HEK293 (cell line): ENCODE measurements at regions not wholly inside any gene's neighbourhood (a gene's known extent, or its start where the extent isn't known, plus 50 kb on each side); places are given as distances from the start of the nearest gene placed in this dataset.

ENCODE experiments used
- CTCF ChIA-PET: fragments of 350-600 bp; formaldehyde crosslinking; extraction: SDS; loops from one replicate; lab custom pipeline; 2021; ENCODE audit warnings: antibody characterized with exemption; lab: Yijun Ruan, JAX
- POLR2A ChIA-PET: fragments of 300-600 bp; formaldehyde crosslinking; extraction: SDS; loops from one replicate; lab custom pipeline; 2020; ENCODE audit warnings: antibody characterized with exemption, inconsistent platforms; lab: Yijun Ruan, JAX
- H3K27ac ChIP-seq: fragments of 200-500 bp; sonication (Bioruptor generic); 2 replicates; pipeline ENCODE4 v1.5.1; 2014; ENCODE audit warnings: low read depth, low read length, control low read depth, inconsistent platforms; ENCODE audit errors: extremely low read depth
- H3K36me3 ChIP-seq, 2 experiments: fragments of 200-500 bp in 1 of 2; sonication (Bioruptor generic) in 1 of 2; 1 replicate in 1 of 2; 2 replicates in 1 of 2; pipeline ENCODE4 v1.5.1; 2014 to 2017; ENCODE audit warnings: inconsistent platforms in 2 of 2, low read length in 2 of 2; ENCODE audit not compliant: control insufficient read depth in 2 of 2, insufficient read depth in 1 of 2
- H3K4me1 ChIP-seq: fragments of 200-500 bp; sonication (Bioruptor generic); 2 replicates; pipeline ENCODE4 v1.5.1; 2014; ENCODE audit warnings: mild to moderate bottlenecking, low read length, inconsistent platforms; ENCODE audit not compliant: control insufficient read depth, insufficient read depth
- H3K4me3 ChIP-seq: 2 replicates; pipeline ENCODE4 v1.5.1; 2011; ENCODE audit warnings: low read depth, mild to moderate bottlenecking, control low read depth, low read length, moderate library complexity
- H3K9me3 ChIP-seq: fragments of 200-500 bp; sonication (Bioruptor generic); 2 replicates; pipeline ENCODE4 v1.5.1; 2014; ENCODE audit warnings: low read depth, low read length, inconsistent platforms; ENCODE audit not compliant: control insufficient read depth, insufficient read depth
- MZF1 ChIP-seq: fragments of 450-650 bp; formaldehyde crosslinking; IDR thresholded peaks from 2 replicates; pipeline ENCODE4 v1.5.1; 2017; ENCODE audit warnings: missing biosample characterization, missing genetic modification characterization, borderline replicate concordance
- SP3 ChIP-seq: fragments of 450-650 bp; formaldehyde crosslinking; IDR thresholded peaks from 2 replicates; pipeline ENCODE4 v1.5.1; 2016; ENCODE audit warnings: missing biosample characterization, missing genetic modification characterization
- SP7 ChIP-seq: fragments of 450-650 bp; formaldehyde crosslinking; IDR thresholded peaks from 2 replicates; pipeline ENCODE4 v1.5.1; 2016; ENCODE audit warnings: missing biosample characterization, missing genetic modification characterization
- TRIM28 ChIP-seq: IDR thresholded peaks from 2 replicates; pipeline ENCODE4 v1.6.1; 2011; ENCODE audit warnings: low read length, control low read depth, borderline replicate concordance
- ZBTB11 ChIP-seq: fragments of 450-650 bp; formaldehyde crosslinking; conservative IDR thresholded peaks from 2 replicates; pipeline ENCODE4 v1.5.1; 2016; ENCODE audit warnings: low read depth, missing biosample characterization, missing genetic modification characterization
- ZBTB6 ChIP-seq: fragments of 450-650 bp; formaldehyde crosslinking; IDR thresholded peaks from 2 replicates; pipeline ENCODE4 v1.5.1; 2017; ENCODE audit warnings: missing biosample characterization, missing genetic modification characterization
- ZNF10 ChIP-seq: fragments of 450-650 bp; formaldehyde crosslinking; IDR thresholded peaks from 2 replicates; pipeline ENCODE4 v1.5.1; 2017; ENCODE audit warnings: missing biosample characterization, missing genetic modification characterization
- ZNF19 ChIP-seq: fragments of 450-650 bp; formaldehyde crosslinking; IDR thresholded peaks from 2 replicates; pipeline ENCODE4; 2016; ENCODE audit warnings: missing biosample characterization, missing genetic modification characterization, low read depth
- ZNF202 ChIP-seq: fragments of 450-650 bp; formaldehyde crosslinking; IDR thresholded peaks from 2 replicates; pipeline ENCODE4 v1.5.1; 2016; ENCODE audit warnings: missing biosample characterization, missing genetic modification characterization, borderline replicate concordance
- ZNF221 ChIP-seq: fragments of 450-650 bp; formaldehyde crosslinking; IDR thresholded peaks from 2 replicates; pipeline ENCODE4 v1.5.1; 2017; ENCODE audit warnings: missing biosample characterization, missing genetic modification characterization, borderline replicate concordance
- ZNF521 ChIP-seq: fragments of 450-650 bp; formaldehyde crosslinking; IDR thresholded peaks from 2 replicates; pipeline ENCODE4 v1.5.1; 2017; ENCODE audit warnings: missing biosample characterization, mild to moderate bottlenecking, missing genetic modification characterization
- ZNF544 ChIP-seq: fragments of 450-650 bp; formaldehyde crosslinking; IDR thresholded peaks from 2 replicates; pipeline ENCODE4 v1.5.0; 2017; ENCODE audit warnings: missing biosample characterization, missing genetic modification characterization
- ZNF555 ChIP-seq: fragments of 450-650 bp; formaldehyde crosslinking; conservative IDR thresholded peaks from 2 replicates; pipeline ENCODE4 v1.5.1; 2017; ENCODE audit warnings: missing biosample characterization, mild to moderate bottlenecking, missing genetic modification characterization, inconsistent platforms
- ZNF561 ChIP-seq: fragments of 450-650 bp; IDR thresholded peaks from 2 replicates; pipeline ENCODE4 v1.5.1; 2018; ENCODE audit warnings: missing biosample characterization, missing genetic modification characterization, borderline replicate concordance
- ZNF654 ChIP-seq: fragments of 450-650 bp; formaldehyde crosslinking; IDR thresholded peaks from 2 replicates; pipeline ENCODE4 v1.5.1; 2016; ENCODE audit warnings: low read depth, missing biosample characterization, missing genetic modification characterization
- ZNF660 ChIP-seq: fragments of 450-650 bp; IDR thresholded peaks from 2 replicates; pipeline ENCODE4 v1.5.1; 2018; ENCODE audit warnings: missing biosample characterization, mild to moderate bottlenecking, missing genetic modification characterization
- ZSCAN16 ChIP-seq: fragments of 450-650 bp; formaldehyde crosslinking; IDR thresholded peaks from 2 replicates; pipeline ENCODE4 v1.5.1; 2016; ENCODE audit warnings: missing biosample characterization, missing genetic modification characterization
- TF ChIP-seq, protein P1 (sequence below): fragments of 450-650 bp; formaldehyde crosslinking; IDR thresholded peaks from 2 replicates; pipeline ENCODE4 v1.5.1; 2016; ENCODE audit warnings: missing biosample characterization, missing genetic modification characterization

GRCh38 chrX:102863735-102864134, 73.3 kb upstream of the RAB40AL start:
- POLR2A ChIA-PET, result no interaction called here
- TF ChIP-seq ZNF654 (tag by site-specific recombination) (peak; percentile 95), ZNF202 (tag by site-specific recombination) (no peak), ZNF10 (no peak), ZNF660 (tag by site-specific recombination) (0 out of 2 replicates have a peak, but pooled peaks have one; percentile 22), TRIM28 (no peak), SP3 (peak; percentile 16; the same call in 1 of the 2 replicates)
- TF ChIP-seq, protein P1, sequence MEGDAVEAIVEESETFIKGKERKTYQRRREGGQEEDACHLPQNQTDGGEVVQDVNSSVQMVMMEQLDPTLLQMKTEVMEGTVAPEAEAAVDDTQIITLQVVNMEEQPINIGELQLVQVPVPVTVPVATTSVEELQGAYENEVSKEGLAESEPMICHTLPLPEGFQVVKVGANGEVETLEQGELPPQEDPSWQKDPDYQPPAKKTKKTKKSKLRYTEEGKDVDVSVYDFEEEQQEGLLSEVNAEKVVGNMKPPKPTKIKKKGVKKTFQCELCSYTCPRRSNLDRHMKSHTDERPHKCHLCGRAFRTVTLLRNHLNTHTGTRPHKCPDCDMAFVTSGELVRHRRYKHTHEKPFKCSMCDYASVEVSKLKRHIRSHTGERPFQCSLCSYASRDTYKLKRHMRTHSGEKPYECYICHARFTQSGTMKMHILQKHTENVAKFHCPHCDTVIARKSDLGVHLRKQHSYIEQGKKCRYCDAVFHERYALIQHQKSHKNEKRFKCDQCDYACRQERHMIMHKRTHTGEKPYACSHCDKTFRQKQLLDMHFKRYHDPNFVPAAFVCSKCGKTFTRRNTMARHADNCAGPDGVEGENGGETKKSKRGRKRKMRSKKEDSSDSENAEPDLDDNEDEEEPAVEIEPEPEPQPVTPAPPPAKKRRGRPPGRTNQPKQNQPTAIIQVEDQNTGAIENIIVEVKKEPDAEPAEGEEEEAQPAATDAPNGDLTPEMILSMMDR, result peak; percentile 47
- no peaks in the 10 kb centered on the region for H3K4me1 ChIP-seq

GRCh38 chrX:102866981-102867656, 70.0 kb upstream of the RAB40AL start:
- Histone ChIP-seq H3K9me3 (no peaks in the 10 kb centered on the region), H3K4me3 (no peak overlapping the region), H3K36me3 (peaks cover 8 to 27% of the 10 kb centered on the region in 2 experiments; a peak in 2 of 3 replicates)
- CTCF ChIA-PET, result interaction anchor here (0.8 to 1.1 kb wide), 3 partner anchors 31 to 35 kb away, joined by 3 read pairs; no protein-coding TSS in a partner anchor
- TF ChIP-seq ZNF561 (tag by site-specific recombination) (no peak), ZNF19 (tag by site-specific recombination) (no peak), ZNF544 (tag by site-specific recombination) (no peak), ZNF221 (tag by site-specific recombination) (no peak), ZBTB6 (no peak), SP7 (tag by site-specific recombination) (no peak), ZNF555 (tag by site-specific recombination) (no peak), ZNF521 (no peak), MZF1 (tag by site-specific recombination) (no peak), ZSCAN16 (tag by site-specific recombination) (no peak), ZBTB11 (tag by site-specific recombination) (no peak)
- TF ChIP-seq, all 188 proteins: peak for 0
- Histone ChIP-seq H3K27ac (no peak overlapping the region), H3K4me1 (no peaks in the 10 kb centered on the region)
- POLR2A ChIA-PET, result no interaction called here

More at GRCh38 chrX:102863735-102864134, 73.3 kb upstream of the RAB40AL start:
- no peaks in the 10 kb centered on the region for H3K9me3 ChIP-seq
- H3K4me3 ChIP-seq, result no peak overlapping the region
- no peak overlapping the region for H3K27ac ChIP-seq
- H3K36me3 ChIP-seq, result peaks cover 8 to 34% of the 10 kb centered on the region in 2 experiments; a peak in 2 of 3 replicates
- CTCF ChIA-PET, result interaction anchor here (0.6 to 2.6 kb wide), 17 partner anchors 14 to 758 kb away, joined by 3 to 9 read pairs (median 3); no protein-coding TSS in a partner anchor
